ENCODE measurements at regions not wholly inside any gene's neighbourhood (a gene's known extent, or its start where the extent isn't known, plus 50 kb on each side); places are given as distances from the start of the nearest gene placed in this dataset.

- Histone ChIP-seq H3K27ac (no peak overlapping the region), H3K27me3 (no peaks in the 10 kb centered on the region), H3K4me1 (no peaks in the 10 kb centered on the region), H3K4me3 (no peak overlapping the region), H3K36me3 (no peaks in the 10 kb centered on the region), H3K9me3 (no peaks in the 10 kb centered on the region)
- TF ChIP-seq CTCF (IDR thresholded peaks at IDR 0.05), result no peak
- TF ChIP-seq POLR2A (IDR thresholded peaks at IDR 0.05), result no peak
- DNase-seq, result no peak
- no peak for ATAC-seq
- intact Hi-C loops (cut with DNase I), result no loop called here
- WGBS (ENCODE audit: insufficient coverage, low coverage, low lambda C conversion rate, missing lambda C conversion rate), result 66% methylated on average over 2 of the region's 2 CpGs
These were observed 69.1 kb upstream of the FOXP2 start for GRCh38 chr7:114345494-114345893.

- Histone ChIP-seq H3K4me1 (no peaks in the 10 kb centered on the region), H3K9me3 (no peaks in the 10 kb centered on the region), H3K27ac (no peak overlapping the region), H3K36me3 (no peaks in the 10 kb centered on the region), H3K4me3 (no peak overlapping the region), H3K27me3 (no peaks in the 10 kb centered on the region)
- intact Hi-C loops (cut with DNase I), result no loop called here
- TF ChIP-seq CTCF (IDR thresholded peaks at IDR 0.05) (no peak), POLR2A (IDR thresholded peaks at IDR 0.05) (no peak)
- ATAC-seq (no peak), DNase-seq (no peak)
- WGBS (ENCODE audit: insufficient coverage, low coverage, low lambda C conversion rate, missing lambda C conversion rate), result 86% methylated on average over 9 of the region's 9 CpGs
These were observed 70.5 kb upstream of the FOXP2 start for GRCh38 chr7:114343949-114344708.

- 70% methylated on average over 1 of the region's 1 CpG for WGBS (ENCODE audit: insufficient coverage, low coverage, low lambda C conversion rate, missing lambda C conversion rate)
- intact Hi-C loops (cut with DNase I), result no loop called here
- TF ChIP-seq POLR2A (IDR thresholded peaks at IDR 0.05) (no peak), CTCF (IDR thresholded peaks at IDR 0.05) (no peak)
These were observed 72.0 kb upstream of the FOXP2 start for GRCh38 chr7:114342431-114343179.

GRCh38 chr7:114341648-114342047 is 73.0 kb upstream of the FOXP2 start:
- intact Hi-C loops (cut with DNase I), result no loop called here
- Histone ChIP-seq H3K27ac (no peak overlapping the region), H3K36me3 (no peaks in the 10 kb centered on the region), H3K4me3 (no peak overlapping the region), H3K9me3 (no peaks in the 10 kb centered on the region), H3K4me1 (no peaks in the 10 kb centered on the region), H3K27me3 (no peaks in the 10 kb centered on the region)
- WGBS (ENCODE audit: insufficient coverage, low coverage, low lambda C conversion rate, missing lambda C conversion rate), result 65% methylated on average over 3 of the region's 3 CpGs
- TF ChIP-seq POLR2A (IDR thresholded peaks at IDR 0.05) (no peak), CTCF (IDR thresholded peaks at IDR 0.05) (no peak)
- ATAC-seq (no peak), DNase-seq (no peak)

More at GRCh38 chr7:114342431-114343179, 72.0 kb upstream of the FOXP2 start:
- no peak overlapping the region for H3K4me3 ChIP-seq
- H3K27ac ChIP-seq, result no peak overlapping the region
- H3K27me3 ChIP-seq, result no peaks in the 10 kb centered on the region
- no peaks in the 10 kb centered on the region for H3K36me3 ChIP-seq
- ATAC-seq, result no peak
- H3K9me3 ChIP-seq, result no peaks in the 10 kb centered on the region
- no peaks in the 10 kb centered on the region for H3K4me1 ChIP-seq
- DNase-seq, result no peak
